Lower leg skin (tissue), 3 donors: ENCODE measurements at regions not wholly inside any gene's neighbourhood (a gene's known extent, or its start where the extent isn't known, plus 50 kb on each side); places are given as distances from the start of the nearest gene placed in this dataset.

Source experiments
- POLR2A ChIP-seq, 2 donors: fragments of 450-650 bp; IDR thresholded peaks; one replicate each; pipeline ENCODE4 v1.6.1; 2016 to 2017; ENCODE audit warnings: antibody characterized with exemption in 2 of 2, mild to moderate bottlenecking in 1 of 2, moderate library complexity in 1 of 2
- TF ChIP-seq, protein P1 (sequence below), 3 donors: fragments of 450-650 bp; IDR thresholded peaks; one replicate each; pipeline ENCODE4 v1.5.1; 2016; ENCODE audit warnings: antibody characterized with exemption in 3 of 3, mild to moderate bottlenecking in 3 of 3, moderate library complexity in 2 of 3

DNA sequence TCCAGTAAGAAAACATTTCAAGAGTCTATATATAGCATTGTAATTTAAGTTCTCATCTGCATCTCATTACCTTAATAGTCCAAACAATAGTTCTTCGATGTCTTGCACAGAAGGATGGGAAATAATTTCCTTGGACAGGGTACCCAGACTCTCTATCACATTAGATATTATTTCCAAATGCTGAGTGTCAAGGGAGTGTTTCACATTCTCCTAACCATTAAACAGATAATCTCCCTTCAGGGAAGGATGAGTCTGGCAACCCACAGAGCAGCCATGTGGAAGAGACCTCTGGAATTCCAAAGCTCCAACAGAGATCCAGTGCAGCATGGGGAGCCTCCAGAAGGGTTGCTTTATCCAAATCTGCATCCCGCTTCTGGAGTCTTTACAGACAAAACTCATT, 89.6 kb downstream of the FZD1 start:
- TF ChIP-seq, protein P1, sequence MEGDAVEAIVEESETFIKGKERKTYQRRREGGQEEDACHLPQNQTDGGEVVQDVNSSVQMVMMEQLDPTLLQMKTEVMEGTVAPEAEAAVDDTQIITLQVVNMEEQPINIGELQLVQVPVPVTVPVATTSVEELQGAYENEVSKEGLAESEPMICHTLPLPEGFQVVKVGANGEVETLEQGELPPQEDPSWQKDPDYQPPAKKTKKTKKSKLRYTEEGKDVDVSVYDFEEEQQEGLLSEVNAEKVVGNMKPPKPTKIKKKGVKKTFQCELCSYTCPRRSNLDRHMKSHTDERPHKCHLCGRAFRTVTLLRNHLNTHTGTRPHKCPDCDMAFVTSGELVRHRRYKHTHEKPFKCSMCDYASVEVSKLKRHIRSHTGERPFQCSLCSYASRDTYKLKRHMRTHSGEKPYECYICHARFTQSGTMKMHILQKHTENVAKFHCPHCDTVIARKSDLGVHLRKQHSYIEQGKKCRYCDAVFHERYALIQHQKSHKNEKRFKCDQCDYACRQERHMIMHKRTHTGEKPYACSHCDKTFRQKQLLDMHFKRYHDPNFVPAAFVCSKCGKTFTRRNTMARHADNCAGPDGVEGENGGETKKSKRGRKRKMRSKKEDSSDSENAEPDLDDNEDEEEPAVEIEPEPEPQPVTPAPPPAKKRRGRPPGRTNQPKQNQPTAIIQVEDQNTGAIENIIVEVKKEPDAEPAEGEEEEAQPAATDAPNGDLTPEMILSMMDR (IDR thresholded peaks at IDR 0.05), result no peak
- TF ChIP-seq POLR2A (IDR thresholded peaks at IDR 0.05), result no peak
